GM06990 (cell line): ENCODE measurements at regions not wholly inside any gene's neighbourhood (a gene's known extent, or its start where the extent isn't known, plus 50 kb on each side); places are given as distances from the start of the nearest gene placed in this dataset.
"Not testable (repeated sequence)": the region's sequence is repeated elsewhere in the genome, so short reads cannot be mapped to it uniquely, and the experiment has no call there.

Experiments
- DNase-seq: peaks from one replicate; pipeline ENCODE4 v3.0.0-alpha.2; 2011; ENCODE audit not compliant: insufficient read length; ENCODE audit errors: extremely low read depth
- H3K27me3 ChIP-seq: replicated peaks from 2 replicates; pipeline ENCODE4 v1.6.0; 2011; ENCODE audit warnings: low read length; ENCODE audit not compliant: control insufficient read depth, insufficient read depth
- H3K36me3 ChIP-seq: 2 replicates; pipeline ENCODE4 v1.5.1; 2011; ENCODE audit warnings: low read length; ENCODE audit not compliant: control insufficient read depth, insufficient read depth
- H3K4me3 ChIP-seq: replicated peaks from 2 replicates; pipeline ENCODE4 v1.5.1; 2011; ENCODE audit warnings: low read depth, mild to moderate bottlenecking, control low read depth, low read length
- CTCF ChIP-seq: IDR thresholded peaks from 2 replicates; pipeline ENCODE4 v1.5.1; 2011; ENCODE audit warnings: low read length, control low read depth, mild to moderate bottlenecking, inconsistent platforms; ENCODE audit not compliant: insufficient read depth, poor library complexity, severe bottlenecking

- H3K36me3 ChIP-seq, result no peaks in the 10 kb centered on the region
- no peak for TF ChIP-seq CTCF
- H3K4me3 ChIP-seq, result no peak overlapping the region
- no peaks in the 10 kb centered on the region for H3K27me3 ChIP-seq
- no peak for DNase-seq
Measured at GRCh38 chr4:75285837-75286236, 228.4 kb downstream of the RCHY1 start.

GRCh38 chr4:75284831-75285230, 229.4 kb downstream of the RCHY1 start:
- no peak overlapping the region for H3K4me3 ChIP-seq
- no peak for DNase-seq
- no peak for TF ChIP-seq CTCF
- H3K36me3 ChIP-seq, result no peaks in the 10 kb centered on the region
- no peaks in the 10 kb centered on the region for H3K27me3 ChIP-seq

GRCh38 chr4:75280461-75280860, 233.7 kb downstream of the RCHY1 start:
- H3K36me3 ChIP-seq, H3K4me3 ChIP-seq, H3K27me3 ChIP-seq, DNase-seq: not testable (repeated sequence)

- H3K36me3 ChIP-seq, result no peaks in the 10 kb centered on the region
- no peak for TF ChIP-seq CTCF
- no peaks in the 10 kb centered on the region for H3K27me3 ChIP-seq
- H3K4me3 ChIP-seq, result no peak overlapping the region
- no peak for DNase-seq
Measured at GRCh38 chr4:75259306-75259705, 254.9 kb downstream of the RCHY1 start.

GRCh38 chr4:75255261-75255660, 258.9 kb downstream of the RCHY1 start:
- no peak for DNase-seq
- no peak for TF ChIP-seq CTCF
- H3K4me3 ChIP-seq, result no peak overlapping the region
- no peaks in the 10 kb centered on the region for H3K27me3 ChIP-seq
- no peaks in the 10 kb centered on the region for H3K36me3 ChIP-seq

- DNase-seq, result no peak
- no peak for TF ChIP-seq CTCF
Measured at GRCh38 chr4:75254745-75255144, 259.5 kb downstream of the RCHY1 start.

GRCh38 chr4:75253094-75253493, 261.1 kb downstream of the RCHY1 start:
- not testable (repeated sequence) for H3K4me3 ChIP-seq, H3K36me3 ChIP-seq, H3K27me3 ChIP-seq, DNase-seq

More at GRCh38 chr4:75254745-75255144, 259.5 kb downstream of the RCHY1 start:
- Histone ChIP-seq H3K36me3 (no peaks in the 10 kb centered on the region), H3K27me3 (no peaks in the 10 kb centered on the region), H3K4me3 (no peak overlapping the region)
